Activated naive CD4-positive, alpha-beta T cell treated with anti-CD3 and anti-CD28 coated beads, Interleukin-2, amount 50 U/mL, for 24 hours (primary cell): ENCODE measurements at regions not wholly inside any gene's neighbourhood (a gene's known extent, or its start where the extent isn't known, plus 50 kb on each side); places are given as distances from the start of the nearest gene placed in this dataset.
"Not testable (repeated sequence)": the region's sequence is repeated elsewhere in the genome, so short reads cannot be mapped to it uniquely, and the experiment has no call there.

Experiments used
- H3K27ac Mint-ChIP-seq: one replicate; pipeline ENCODE4 v1.8.0; 2021; ENCODE audit warnings: mild to moderate bottlenecking, mixed read lengths
- H3K27me3 Mint-ChIP-seq: one replicate; pipeline ENCODE4 v1.8.0; 2021; ENCODE audit warnings: mixed read lengths
- H3K36me3 Mint-ChIP-seq: one replicate; pipeline ENCODE4 v1.8.0; 2021; ENCODE audit warnings: mixed read lengths
- H3K4me1 Mint-ChIP-seq: one replicate; pipeline ENCODE4 v1.8.0; 2021; ENCODE audit warnings: mixed read lengths
- H3K4me3 Mint-ChIP-seq: one replicate; pipeline ENCODE4 v1.8.0; 2021; ENCODE audit warnings: mild to moderate bottlenecking, mixed read lengths
- H3K9me3 Mint-ChIP-seq: one replicate; pipeline ENCODE4 v1.8.0; 2021; ENCODE audit warnings: mixed read lengths

GRCh38 chr6:10146715-10147451, 268.0 kb downstream of the TFAP2A start:
- peaks cover 8% of the 10 kb centered on the region for H3K27me3 Mint-ChIP-seq
- no peaks in the 10 kb centered on the region for H3K4me1 Mint-ChIP-seq
- no peaks in the 10 kb centered on the region for H3K9me3 Mint-ChIP-seq
- H3K27ac Mint-ChIP-seq, result no peak overlapping the region
- no peaks in the 10 kb centered on the region for H3K36me3 Mint-ChIP-seq
- no peak overlapping the region for H3K4me3 Mint-ChIP-seq

DNA sequence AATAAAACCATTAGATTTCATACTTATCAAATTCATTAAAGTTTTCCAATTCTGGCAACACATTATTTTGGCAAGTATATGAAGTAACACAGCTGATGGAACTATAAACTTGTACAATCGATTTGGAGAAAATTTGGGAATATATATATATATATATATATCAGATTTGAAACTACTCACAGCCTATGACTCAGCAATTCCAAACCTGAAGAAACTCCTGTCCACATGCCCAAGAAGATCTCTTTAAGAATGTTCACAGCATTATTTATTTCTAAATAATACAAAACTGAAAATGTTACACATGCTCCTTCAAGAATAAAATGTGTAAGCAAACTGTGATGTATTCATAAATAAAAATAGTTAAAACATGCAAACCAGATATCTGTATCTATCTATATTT, 270.1 kb downstream of the TFAP2A start:
- Mint-ChIP-seq H3K4me3 (no peak overlapping the region), H3K4me1 (no peaks in the 10 kb centered on the region), H3K36me3 (no peaks in the 10 kb centered on the region), H3K27me3 (peaks cover 9% of the 10 kb centered on the region), H3K9me3 (no peaks in the 10 kb centered on the region), H3K27ac (no peak overlapping the region)

DNA sequence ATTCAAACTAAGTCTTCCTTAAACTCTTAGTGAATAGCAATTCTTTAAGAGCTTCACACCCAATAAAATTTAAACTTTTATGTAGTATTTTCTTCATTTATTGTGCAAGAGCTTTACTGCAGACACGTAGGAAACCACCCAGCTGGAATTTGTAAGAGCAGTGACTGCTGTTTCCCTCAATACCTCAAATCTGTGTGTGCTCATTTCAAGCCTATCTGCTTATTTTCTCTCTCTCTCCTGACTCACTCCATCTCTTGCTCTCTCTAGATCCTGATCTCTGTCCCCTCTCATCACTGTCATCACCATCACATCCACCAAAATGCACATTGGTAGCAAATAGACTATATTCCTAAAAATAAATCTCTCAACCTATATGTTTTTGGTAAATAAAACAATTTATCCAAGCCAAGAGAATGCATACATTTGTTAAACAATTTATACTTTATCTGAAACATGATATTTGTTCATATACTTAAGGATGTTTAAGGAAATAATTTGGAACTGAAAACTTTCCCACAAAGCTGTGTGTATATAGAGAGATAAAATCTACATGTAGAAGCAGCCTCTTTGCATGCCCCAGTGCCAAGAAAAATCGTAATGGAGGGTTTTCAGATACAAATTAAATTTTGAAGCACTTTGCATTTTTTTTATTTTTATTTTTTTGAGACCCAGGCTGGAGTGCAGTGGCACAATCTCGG, 273.0 kb downstream of the TFAP2A start:
- peaks cover 6% of the 10 kb centered on the region for H3K27me3 Mint-ChIP-seq
- H3K36me3 Mint-ChIP-seq, result no peaks in the 10 kb centered on the region
- no peak overlapping the region for H3K4me3 Mint-ChIP-seq
- no peaks in the 10 kb centered on the region for H3K9me3 Mint-ChIP-seq
- no peak overlapping the region for H3K27ac Mint-ChIP-seq
- no peaks in the 10 kb centered on the region for H3K4me1 Mint-ChIP-seq

- H3K27me3 Mint-ChIP-seq, result peaks cover 6% of the 10 kb centered on the region
- no peaks in the 10 kb centered on the region for H3K36me3 Mint-ChIP-seq
- H3K27ac Mint-ChIP-seq, result no peak overlapping the region
- no peaks in the 10 kb centered on the region for H3K4me1 Mint-ChIP-seq
- H3K4me3 Mint-ChIP-seq, result no peak overlapping the region
- H3K9me3 Mint-ChIP-seq, result no peaks in the 10 kb centered on the region
These were observed 274.1 kb downstream of the TFAP2A start for GRCh38 chr6:10140824-10141223.

GRCh38 chr6:10140136-10140535, 274.7 kb downstream of the TFAP2A start:
- Mint-ChIP-seq H3K27me3 (peaks cover 6% of the 10 kb centered on the region), H3K4me1 (no peaks in the 10 kb centered on the region), H3K27ac (no peak overlapping the region), H3K36me3 (no peaks in the 10 kb centered on the region), H3K4me3 (no peak overlapping the region), H3K9me3 (peaks cover 3% of the 10 kb centered on the region)

- no peak overlapping the region for H3K27ac Mint-ChIP-seq
- H3K27me3 Mint-ChIP-seq, result peaks cover 4% of the 10 kb centered on the region
- H3K4me3 Mint-ChIP-seq, result no peak overlapping the region
- no peaks in the 10 kb centered on the region for H3K4me1 Mint-ChIP-seq
- H3K9me3 Mint-ChIP-seq, result peaks cover 4% of the 10 kb centered on the region
- H3K36me3 Mint-ChIP-seq, result no peaks in the 10 kb centered on the region
These were observed 276.0 kb downstream of the TFAP2A start for GRCh38 chr6:10138917-10139316.

DNA sequence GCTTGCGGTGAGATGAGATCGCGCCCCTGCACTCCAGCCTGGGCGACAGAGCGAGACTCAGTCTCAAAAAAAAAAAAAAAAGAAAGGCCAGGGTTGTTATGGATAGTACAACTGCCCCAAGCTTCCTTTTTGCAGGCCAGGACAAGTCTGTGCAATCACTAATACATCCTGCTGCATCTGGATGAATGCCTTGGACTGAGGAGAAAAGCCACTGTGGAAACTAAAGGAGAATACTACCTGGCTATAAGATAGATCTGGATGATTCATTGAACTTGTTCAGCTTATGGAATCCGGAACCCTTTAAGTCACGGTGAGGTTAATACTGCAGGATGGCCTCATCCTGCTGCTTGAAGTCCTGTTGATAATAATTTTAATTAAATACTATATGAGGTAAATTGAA, 278.2 kb downstream of the TFAP2A start:
- H3K36me3 Mint-ChIP-seq, result no peaks in the 10 kb centered on the region
- H3K4me1 Mint-ChIP-seq, result no peaks in the 10 kb centered on the region
- no peak overlapping the region for H3K27ac Mint-ChIP-seq
- H3K9me3 Mint-ChIP-seq, result peaks cover 4% of the 10 kb centered on the region
- H3K27me3 Mint-ChIP-seq, result peaks cover 1% of the 10 kb centered on the region
- no peak overlapping the region for H3K4me3 Mint-ChIP-seq

DNA sequence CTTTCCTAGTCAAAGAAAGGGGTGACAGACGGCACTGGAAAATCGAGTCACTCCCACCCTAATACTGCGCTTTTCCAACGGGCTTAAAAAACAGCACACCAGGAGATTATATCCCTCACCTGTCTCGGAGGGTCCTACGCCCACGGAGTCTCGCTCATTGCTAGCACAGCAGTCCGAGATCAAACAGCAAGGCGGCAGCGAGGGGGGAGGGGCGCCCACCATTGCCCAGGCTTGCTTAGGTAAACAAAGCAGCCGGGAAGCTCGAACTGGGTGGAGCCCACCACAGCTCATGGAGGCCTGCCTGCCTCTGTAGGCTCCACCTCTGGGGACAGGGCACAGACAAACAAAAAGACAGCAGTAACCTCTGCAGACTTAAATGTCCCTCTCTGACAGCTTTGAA, 280.7 kb downstream of the TFAP2A start:
- not testable (repeated sequence) for H3K27me3 Mint-ChIP-seq, H3K4me1 Mint-ChIP-seq, H3K36me3 Mint-ChIP-seq, H3K4me3 Mint-ChIP-seq, H3K27ac Mint-ChIP-seq
- peaks cover 10% of the 10 kb centered on the region for H3K9me3 Mint-ChIP-seq

- no peaks in the 10 kb centered on the region for H3K4me1 Mint-ChIP-seq
- peaks cover 15% of the 10 kb centered on the region for H3K9me3 Mint-ChIP-seq
- no peak overlapping the region for H3K4me3 Mint-ChIP-seq
- no peaks in the 10 kb centered on the region for H3K36me3 Mint-ChIP-seq
- H3K27ac Mint-ChIP-seq, result no peak overlapping the region
- peaks cover 8% of the 10 kb centered on the region for H3K27me3 Mint-ChIP-seq
These were observed 286.2 kb downstream of the TFAP2A start for GRCh38 chr6:10128721-10129120.

- Mint-ChIP-seq H3K4me1 (no peaks in the 10 kb centered on the region), H3K27ac (no peak overlapping the region), H3K9me3 (peaks cover 9% of the 10 kb centered on the region), H3K4me3 (no peak overlapping the region), H3K27me3 (peaks cover 4% of the 10 kb centered on the region), H3K36me3 (no peaks in the 10 kb centered on the region)
These were observed 292.7 kb downstream of the TFAP2A start for GRCh38 chr6:10122164-10122563.

GRCh38 chr6:10112871-10113549, 301.9 kb downstream of the TFAP2A start:
- H3K27me3 Mint-ChIP-seq, result peaks cover 10% of the 10 kb centered on the region
- no peaks in the 10 kb centered on the region for H3K4me1 Mint-ChIP-seq
- H3K27ac Mint-ChIP-seq, result no peak overlapping the region
- no peaks in the 10 kb centered on the region for H3K36me3 Mint-ChIP-seq
- H3K9me3 Mint-ChIP-seq, result no peaks in the 10 kb centered on the region
- no peak overlapping the region for H3K4me3 Mint-ChIP-seq

- peaks cover 10% of the 10 kb centered on the region for H3K27me3 Mint-ChIP-seq
- H3K27ac Mint-ChIP-seq, result no peak overlapping the region
- no peaks in the 10 kb centered on the region for H3K4me1 Mint-ChIP-seq
These were observed 302.9 kb downstream of the TFAP2A start for GRCh38 chr6:10111975-10112374.

DNA sequence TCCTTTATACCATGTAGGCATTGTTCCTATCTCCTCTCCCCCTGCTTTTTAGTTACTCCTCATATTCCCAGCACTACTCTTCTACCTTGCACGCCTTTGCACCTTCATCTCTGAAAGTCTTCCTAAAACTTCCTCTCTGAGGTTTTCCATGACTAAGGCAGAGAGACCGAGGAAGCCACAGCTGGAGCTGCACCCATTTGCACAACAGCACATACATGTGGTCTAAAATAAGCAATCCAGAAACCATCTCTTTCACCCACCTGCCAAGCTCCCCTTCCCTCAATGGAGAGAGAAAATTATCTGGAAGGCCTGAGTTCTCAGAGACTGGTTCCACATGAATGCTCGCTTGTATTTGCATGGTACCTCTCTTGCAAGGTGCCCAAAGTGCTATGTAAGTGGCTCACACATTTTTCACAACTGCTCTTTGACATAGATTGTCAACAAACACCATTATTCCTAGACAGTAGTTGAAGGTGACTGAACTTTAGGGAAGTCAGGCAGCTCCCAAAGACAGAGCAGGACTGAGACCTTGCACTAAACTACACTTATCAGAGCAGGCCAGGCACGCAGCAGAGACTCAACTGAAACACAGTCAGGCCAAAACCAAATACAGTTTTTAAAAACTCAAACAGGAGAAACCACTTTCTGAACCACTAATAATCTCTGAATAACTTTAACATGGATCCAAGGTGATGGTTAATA, 313.2 kb downstream of the TFAP2A start:
- no peak overlapping the region for H3K4me3 Mint-ChIP-seq
- no peak overlapping the region for H3K27ac Mint-ChIP-seq
- no peaks in the 10 kb centered on the region for H3K36me3 Mint-ChIP-seq
- H3K27me3 Mint-ChIP-seq, result no peaks in the 10 kb centered on the region
- H3K9me3 Mint-ChIP-seq, result peaks cover 5% of the 10 kb centered on the region
- no peaks in the 10 kb centered on the region for H3K4me1 Mint-ChIP-seq

More at GRCh38 chr6:10111975-10112374, 302.9 kb downstream of the TFAP2A start:
- Mint-ChIP-seq H3K4me3 (no peak overlapping the region), H3K9me3 (no peaks in the 10 kb centered on the region), H3K36me3 (no peaks in the 10 kb centered on the region)

GRCh38 chr6:10099529-10100140, 315.2 kb downstream of the TFAP2A start:
- Mint-ChIP-seq H3K9me3 (peaks cover 10% of the 10 kb centered on the region), H3K27me3 (peaks cover 4% of the 10 kb centered on the region), H3K36me3 (no peaks in the 10 kb centered on the region), H3K4me3 (no peak overlapping the region), H3K4me1 (no peaks in the 10 kb centered on the region), H3K27ac (no peak overlapping the region)

- Mint-ChIP-seq H3K27me3 (peaks cover 4% of the 10 kb centered on the region), H3K9me3 (peaks cover 10% of the 10 kb centered on the region), H3K36me3 (no peaks in the 10 kb centered on the region), H3K4me1 (no peaks in the 10 kb centered on the region), H3K27ac (no peak overlapping the region), H3K4me3 (no peak overlapping the region)
These were observed 315.9 kb downstream of the TFAP2A start for GRCh38 chr6:10098756-10099528.
